GM23338 (cell line): ENCODE measurements at regions not wholly inside any gene's neighbourhood (a gene's known extent, or its start where the extent isn't known, plus 50 kb on each side); places are given as distances from the start of the nearest gene placed in this dataset.

ENCODE experiments used
- ATAC-seq: fragments of 200-7000 bp; cut with Tn5 transposase; 3 replicates; pipeline ENCODE4 v1.9.1; 2020
- DNase-seq: peaks from one replicate; pipeline ENCODE4 v3.0.0-alpha.2; 2015; ENCODE audit warnings: low spot score
- H2AFZ ChIP-seq: fragments of 200-600 bp; sonication (generic); 2 replicates; pipeline ENCODE4 v1.8.0; 2016; ENCODE audit warnings: antibody characterized with exemption, mild to moderate bottlenecking, moderate library complexity
- H3F3A ChIP-seq: fragments of 200-600 bp; sonication (generic); replicated peaks from 2 replicates; pipeline ENCODE4 v1.8.0; 2017; ENCODE audit warnings: antibody characterized with exemption, mixed run types, low read depth
- H3K27ac ChIP-seq: fragments of 200-600 bp; sonication (generic); 2 replicates; pipeline ENCODE4 v1.6.1; 2016; ENCODE audit warnings: low read depth
- H3K27me3 ChIP-seq: fragments of 200-600 bp; sonication (generic); 2 replicates; pipeline ENCODE4 v1.8.0; 2016; ENCODE audit warnings: mild to moderate bottlenecking, mixed run types, moderate library complexity; ENCODE audit not compliant: insufficient read depth
- H3K36me3 ChIP-seq: fragments of 200-600 bp; sonication (generic); 2 replicates; pipeline ENCODE4 v1.8.0; 2016; ENCODE audit warnings: mild to moderate bottlenecking; ENCODE audit not compliant: insufficient read depth
- H3K4me1 ChIP-seq: fragments of 200-600 bp; sonication (generic); 2 replicates; pipeline ENCODE4 v1.8.0; 2016; ENCODE audit warnings: mild to moderate bottlenecking, moderate library complexity; ENCODE audit not compliant: insufficient read depth
- H3K4me2 ChIP-seq: fragments of 200-600 bp; sonication (generic); 2 replicates; pipeline ENCODE4 v1.7.1; 2017; ENCODE audit warnings: mixed run types
- H3K4me3 ChIP-seq: fragments of 200-600 bp; sonication (generic); 2 replicates; pipeline ENCODE4 v1.6.1; 2016; ENCODE audit warnings: mixed run types
- H3K79me2 ChIP-seq: fragments of 200-600 bp; sonication (generic); replicated peaks from 2 replicates; pipeline ENCODE4 v1.8.0; 2017; ENCODE audit warnings: mild to moderate bottlenecking; ENCODE audit not compliant: insufficient read depth
- H3K9me2 ChIP-seq: fragments of 200-600 bp; sonication (generic); 2 replicates; pipeline ENCODE4 v1.8.0; 2017; ENCODE audit not compliant: insufficient read depth
- H4K20me1 ChIP-seq: fragments of 200-600 bp; sonication (generic); replicated peaks from 2 replicates; pipeline ENCODE4 v1.8.0; 2017; ENCODE audit warnings: mild to moderate bottlenecking; ENCODE audit not compliant: insufficient read depth
- H3K27ac Mint-ChIP-seq: 2 replicates; pipeline ENCODE4 v1.8.0; 2020; ENCODE audit warnings: inconsistent platforms, mild to moderate bottlenecking, moderate library complexity, mixed read lengths
- H3K27me3 Mint-ChIP-seq: 3 replicates; pipeline ENCODE4 v1.8.0; 2022; ENCODE audit warnings: low read depth, mild to moderate bottlenecking, moderate library complexity, mixed read lengths, inconsistent platforms; ENCODE audit not compliant: insufficient read depth, poor library complexity
- H3K36me3 Mint-ChIP-seq: 3 replicates; pipeline ENCODE4 v1.8.0; 2021; ENCODE audit warnings: low read depth, mild to moderate bottlenecking, inconsistent platforms, moderate library complexity, mixed read lengths
- H3K4me1 Mint-ChIP-seq: 3 replicates; pipeline ENCODE4 v1.8.0; 2020; ENCODE audit warnings: mild to moderate bottlenecking, inconsistent platforms, mixed read lengths
- H3K4me3 Mint-ChIP-seq: 3 replicates; pipeline ENCODE4 v1.8.0; 2021; ENCODE audit warnings: moderate library complexity, mild to moderate bottlenecking, inconsistent platforms, mixed read lengths
- H3K9me3 Mint-ChIP-seq: 3 replicates; pipeline ENCODE4 v1.8.0; 2020; ENCODE audit warnings: moderate library complexity, mild to moderate bottlenecking, inconsistent platforms, mixed read lengths
- CREB1 ChIP-seq: fragments of 250-450 bp; sonication (Bioruptor Pico); IDR thresholded peaks from 2 replicates; pipeline ENCODE4 v1.5.0; 2020; ENCODE audit warnings: low read depth, mild to moderate bottlenecking, moderate library complexity
- EZH2 ChIP-seq: fragments of 200-600 bp; sonication (generic); IDR thresholded peaks from one replicate; pipeline ENCODE4 v1.8.0; 2017; ENCODE audit warnings: antibody characterized with exemption, mild to moderate bottlenecking, low read depth; ENCODE audit not compliant: unreplicated experiment
- EZH2phosphoT487 ChIP-seq: fragments of 200-600 bp; sonication (generic); IDR thresholded peaks from one replicate; pipeline ENCODE4 v1.8.1; 2018; ENCODE audit warnings: antibody characterized with exemption; ENCODE audit not compliant: unreplicated experiment
- JUNB ChIP-seq: IDR thresholded peaks from one replicate; pipeline ENCODE4 v1.6.1; 2016; ENCODE audit warnings: antibody characterized with exemption; ENCODE audit not compliant: unreplicated experiment
- POLR2AphosphoS5 ChIP-seq: IDR thresholded peaks from 2 replicates; pipeline ENCODE4 v1.6.1; 2016; ENCODE audit warnings: antibody characterized with exemption, low read depth
- STAT1 ChIP-seq: IDR thresholded peaks from one replicate; pipeline ENCODE4 v1.6.1; 2016; ENCODE audit warnings: antibody characterized with exemption; ENCODE audit not compliant: unreplicated experiment
- ZNF114 ChIP-seq: fragments of 250-450 bp; sonication (Bioruptor Pico); IDR thresholded peaks from 2 replicates; pipeline ENCODE4 v1.5.0; 2020; ENCODE audit warnings: mild to moderate bottlenecking, moderate library complexity
- TF ChIP-seq, protein P1 (sequence below): IDR thresholded peaks from one replicate; pipeline ENCODE4 v1.6.1; 2018; ENCODE audit warnings: antibody characterized with exemption; ENCODE audit not compliant: unreplicated experiment
- TF ChIP-seq, protein P2 (sequence below): fragments of 250-450 bp; sonication (Bioruptor Pico); IDR thresholded peaks from 2 replicates; pipeline ENCODE4 v1.5.0; 2020; ENCODE audit warnings: mild to moderate bottlenecking, moderate library complexity

DNA sequence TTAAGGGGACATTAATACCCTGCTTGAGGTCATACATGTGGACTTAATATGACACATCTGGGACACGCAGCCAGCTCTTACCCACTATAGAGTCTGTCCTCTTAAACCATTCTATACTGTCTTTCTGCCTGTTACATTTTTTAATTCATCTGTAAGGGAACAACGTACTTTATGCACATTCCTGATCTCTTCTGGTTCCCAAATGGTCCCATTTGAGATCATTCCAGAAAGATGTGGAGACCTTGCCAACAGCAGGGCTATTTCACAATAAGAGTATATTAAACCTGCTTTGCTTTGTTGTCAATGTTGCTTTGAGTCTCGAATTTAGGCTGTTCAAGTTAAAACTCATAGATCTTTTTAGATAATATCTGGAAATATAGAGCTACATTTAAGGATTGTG, 332.2 kb upstream of the RAG2 start:
- no peaks in the 10 kb centered on the region for H3K4me1 ChIP-seq
- H3K9me2 ChIP-seq = no peaks in the 10 kb centered on the region
- Mint-ChIP-seq H3K9me3 (peaks cover 87% of the 10 kb centered on the region), H3K4me1 (no peaks in the 10 kb centered on the region), H3K27me3 (no peaks in the 10 kb centered on the region), H3K27ac (no peak overlapping the region), H3K4me3 (no peak overlapping the region), H3K36me3 (peaks cover 17% of the 10 kb centered on the region)
- no peaks in the 10 kb centered on the region for H3K79me2 ChIP-seq
- TF ChIP-seq POLR2AphosphoS5 = no peak
- no peak for TF ChIP-seq EZH2phosphoT487
- TF ChIP-seq, protein P1, sequence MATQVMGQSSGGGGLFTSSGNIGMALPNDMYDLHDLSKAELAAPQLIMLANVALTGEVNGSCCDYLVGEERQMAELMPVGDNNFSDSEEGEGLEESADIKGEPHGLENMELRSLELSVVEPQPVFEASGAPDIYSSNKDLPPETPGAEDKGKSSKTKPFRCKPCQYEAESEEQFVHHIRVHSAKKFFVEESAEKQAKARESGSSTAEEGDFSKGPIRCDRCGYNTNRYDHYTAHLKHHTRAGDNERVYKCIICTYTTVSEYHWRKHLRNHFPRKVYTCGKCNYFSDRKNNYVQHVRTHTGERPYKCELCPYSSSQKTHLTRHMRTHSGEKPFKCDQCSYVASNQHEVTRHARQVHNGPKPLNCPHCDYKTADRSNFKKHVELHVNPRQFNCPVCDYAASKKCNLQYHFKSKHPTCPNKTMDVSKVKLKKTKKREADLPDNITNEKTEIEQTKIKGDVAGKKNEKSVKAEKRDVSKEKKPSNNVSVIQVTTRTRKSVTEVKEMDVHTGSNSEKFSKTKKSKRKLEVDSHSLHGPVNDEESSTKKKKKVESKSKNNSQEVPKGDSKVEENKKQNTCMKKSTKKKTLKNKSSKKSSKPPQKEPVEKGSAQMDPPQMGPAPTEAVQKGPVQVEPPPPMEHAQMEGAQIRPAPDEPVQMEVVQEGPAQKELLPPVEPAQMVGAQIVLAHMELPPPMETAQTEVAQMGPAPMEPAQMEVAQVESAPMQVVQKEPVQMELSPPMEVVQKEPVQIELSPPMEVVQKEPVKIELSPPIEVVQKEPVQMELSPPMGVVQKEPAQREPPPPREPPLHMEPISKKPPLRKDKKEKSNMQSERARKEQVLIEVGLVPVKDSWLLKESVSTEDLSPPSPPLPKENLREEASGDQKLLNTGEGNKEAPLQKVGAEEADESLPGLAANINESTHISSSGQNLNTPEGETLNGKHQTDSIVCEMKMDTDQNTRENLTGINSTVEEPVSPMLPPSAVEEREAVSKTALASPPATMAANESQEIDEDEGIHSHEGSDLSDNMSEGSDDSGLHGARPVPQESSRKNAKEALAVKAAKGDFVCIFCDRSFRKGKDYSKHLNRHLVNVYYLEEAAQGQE = no peak
- no peak for TF ChIP-seq ZNF114 (CRISPR knock-in tag)
- no peak for TF ChIP-seq CREB1
- no peak for TF ChIP-seq STAT1
- TF ChIP-seq JUNB = no peak
- TF ChIP-seq, protein P2, sequence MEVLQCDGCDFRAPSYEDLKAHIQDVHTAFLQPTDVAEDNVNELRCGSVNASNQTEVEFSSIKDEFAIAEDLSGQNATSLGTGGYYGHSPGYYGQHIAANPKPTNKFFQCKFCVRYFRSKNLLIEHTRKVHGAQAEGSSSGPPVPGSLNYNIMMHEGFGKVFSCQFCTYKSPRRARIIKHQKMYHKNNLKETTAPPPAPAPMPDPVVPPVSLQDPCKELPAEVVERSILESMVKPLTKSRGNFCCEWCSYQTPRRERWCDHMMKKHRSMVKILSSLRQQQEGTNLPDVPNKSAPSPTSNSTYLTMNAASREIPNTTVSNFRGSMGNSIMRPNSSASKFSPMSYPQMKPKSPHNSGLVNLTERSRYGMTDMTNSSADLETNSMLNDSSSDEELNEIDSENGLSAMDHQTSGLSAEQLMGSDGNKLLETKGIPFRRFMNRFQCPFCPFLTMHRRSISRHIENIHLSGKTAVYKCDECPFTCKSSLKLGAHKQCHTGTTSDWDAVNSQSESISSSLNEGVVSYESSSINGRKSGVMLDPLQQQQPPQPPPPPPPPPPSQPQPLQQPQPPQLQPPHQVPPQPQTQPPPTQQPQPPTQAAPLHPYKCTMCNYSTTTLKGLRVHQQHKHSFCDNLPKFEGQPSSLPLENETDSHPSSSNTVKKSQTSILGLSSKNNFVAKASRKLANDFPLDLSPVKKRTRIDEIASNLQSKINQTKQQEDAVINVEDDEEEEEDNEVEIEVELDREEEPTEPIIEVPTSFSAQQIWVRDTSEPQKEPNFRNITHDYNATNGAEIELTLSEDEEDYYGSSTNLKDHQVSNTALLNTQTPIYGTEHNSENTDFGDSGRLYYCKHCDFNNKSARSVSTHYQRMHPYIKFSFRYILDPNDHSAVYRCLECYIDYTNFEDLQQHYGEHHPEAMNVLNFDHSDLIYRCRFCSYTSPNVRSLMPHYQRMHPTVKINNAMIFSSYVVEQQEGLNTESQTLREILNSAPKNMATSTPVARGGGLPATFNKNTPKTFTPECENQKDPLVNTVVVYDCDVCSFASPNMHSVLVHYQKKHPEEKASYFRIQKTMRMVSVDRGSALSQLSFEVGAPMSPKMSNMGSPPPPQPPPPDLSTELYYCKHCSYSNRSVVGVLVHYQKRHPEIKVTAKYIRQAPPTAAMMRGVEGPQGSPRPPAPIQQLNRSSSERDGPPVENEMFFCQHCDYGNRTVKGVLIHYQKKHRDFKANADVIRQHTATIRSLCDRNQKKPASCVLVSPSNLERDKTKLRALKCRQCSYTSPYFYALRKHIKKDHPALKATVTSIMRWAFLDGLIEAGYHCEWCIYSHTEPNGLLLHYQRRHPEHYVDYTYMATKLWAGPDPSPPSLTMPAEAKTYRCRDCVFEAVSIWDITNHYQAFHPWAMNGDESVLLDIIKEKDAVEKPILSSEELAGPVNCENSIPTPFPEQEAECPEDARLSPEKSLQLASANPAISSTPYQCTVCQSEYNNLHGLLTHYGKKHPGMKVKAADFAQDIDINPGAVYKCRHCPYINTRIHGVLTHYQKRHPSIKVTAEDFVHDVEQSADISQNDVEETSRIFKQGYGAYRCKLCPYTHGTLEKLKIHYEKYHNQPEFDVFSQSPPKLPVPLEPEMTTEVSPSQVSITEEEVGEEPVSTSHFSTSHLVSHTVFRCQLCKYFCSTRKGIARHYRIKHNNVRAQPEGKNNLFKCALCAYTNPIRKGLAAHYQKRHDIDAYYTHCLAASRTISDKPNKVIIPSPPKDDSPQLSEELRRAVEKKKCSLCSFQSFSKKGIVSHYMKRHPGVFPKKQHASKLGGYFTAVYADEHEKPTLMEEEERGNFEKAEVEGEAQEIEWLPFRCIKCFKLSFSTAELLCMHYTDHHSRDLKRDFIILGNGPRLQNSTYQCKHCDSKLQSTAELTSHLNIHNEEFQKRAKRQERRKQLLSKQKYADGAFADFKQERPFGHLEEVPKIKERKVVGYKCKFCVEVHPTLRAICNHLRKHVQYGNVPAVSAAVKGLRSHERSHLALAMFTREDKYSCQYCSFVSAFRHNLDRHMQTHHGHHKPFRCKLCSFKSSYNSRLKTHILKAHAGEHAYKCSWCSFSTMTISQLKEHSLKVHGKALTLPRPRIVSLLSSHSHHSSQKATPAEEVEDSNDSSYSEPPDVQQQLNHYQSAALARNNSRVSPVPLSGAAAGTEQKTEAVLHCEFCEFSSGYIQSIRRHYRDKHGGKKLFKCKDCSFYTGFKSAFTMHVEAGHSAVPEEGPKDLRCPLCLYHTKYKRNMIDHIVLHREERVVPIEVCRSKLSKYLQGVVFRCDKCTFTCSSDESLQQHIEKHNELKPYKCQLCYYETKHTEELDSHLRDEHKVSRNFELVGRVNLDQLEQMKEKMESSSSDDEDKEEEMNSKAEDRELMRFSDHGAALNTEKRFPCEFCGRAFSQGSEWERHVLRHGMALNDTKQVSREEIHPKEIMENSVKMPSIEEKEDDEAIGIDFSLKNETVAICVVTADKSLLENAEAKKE (CRISPR knock-in tag) = no peak
- no peak for TF ChIP-seq EZH2
- no peak for ATAC-seq
- H3K27ac ChIP-seq = no peak overlapping the region
- H3K27me3 ChIP-seq = no peaks in the 10 kb centered on the region
- H4K20me1 ChIP-seq = no peaks in the 10 kb centered on the region
- no peak for DNase-seq
- H3K36me3 ChIP-seq = no peaks in the 10 kb centered on the region; the same call in 1 of the 2 replicates
- no peak overlapping the region for H2AFZ ChIP-seq
- H3K4me3 ChIP-seq = no peak overlapping the region
- H3K4me2 ChIP-seq = no peak overlapping the region
- H3F3A ChIP-seq = no peaks in the 10 kb centered on the region
